ENCODE measurements at regions not wholly inside any gene's neighbourhood (a gene's known extent, or its start where the extent isn't known, plus 50 kb on each side); places are given as distances from the start of the nearest gene placed in this dataset.

DNA sequence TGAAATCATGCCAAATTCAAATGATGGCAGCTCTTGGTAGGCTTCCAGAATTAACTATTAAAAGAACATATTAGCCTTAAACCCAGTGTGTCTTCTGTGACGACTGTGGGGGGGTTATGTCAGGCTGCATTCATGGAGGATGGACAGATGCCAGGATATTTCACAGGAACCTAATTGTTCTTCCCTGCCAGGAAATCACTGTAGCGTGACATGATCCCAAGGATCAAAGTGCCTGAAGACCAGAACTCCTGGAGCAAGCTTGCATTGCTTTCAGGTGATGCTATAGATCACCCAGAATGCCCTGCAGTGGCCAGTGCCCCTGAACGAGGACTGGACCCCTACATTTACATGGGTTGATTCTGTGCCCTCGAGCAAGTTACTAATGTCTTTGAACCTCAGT lies 1093.0 kb upstream of the TENM3 start:
- no peak for DNase-seq (ENCODE audit: extremely low read depth, low read depth, low spot score)

DNA sequence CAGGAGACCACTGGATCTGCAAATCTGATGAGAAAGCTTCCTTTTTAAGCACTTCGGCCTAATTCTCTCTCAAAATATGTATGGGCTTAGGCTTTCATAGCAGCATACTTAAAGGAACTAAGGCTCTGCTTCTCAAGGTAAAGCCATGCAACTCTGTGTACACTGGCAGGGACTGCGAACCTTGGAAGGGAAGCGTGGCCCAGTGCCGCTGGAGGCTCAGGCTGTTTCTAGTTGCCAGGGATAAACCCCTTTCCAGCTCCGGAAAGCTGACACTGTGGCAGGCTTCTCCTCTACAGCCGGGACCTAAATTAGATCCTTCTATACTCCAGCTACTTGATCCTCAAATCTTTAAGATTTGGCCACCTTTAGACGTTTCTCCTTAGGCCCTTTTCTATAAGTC lies 1091.3 kb upstream of the TENM3 start:
- DNase-seq (ENCODE audit: extremely low read depth, low read depth, low spot score) = no peak

DNA sequence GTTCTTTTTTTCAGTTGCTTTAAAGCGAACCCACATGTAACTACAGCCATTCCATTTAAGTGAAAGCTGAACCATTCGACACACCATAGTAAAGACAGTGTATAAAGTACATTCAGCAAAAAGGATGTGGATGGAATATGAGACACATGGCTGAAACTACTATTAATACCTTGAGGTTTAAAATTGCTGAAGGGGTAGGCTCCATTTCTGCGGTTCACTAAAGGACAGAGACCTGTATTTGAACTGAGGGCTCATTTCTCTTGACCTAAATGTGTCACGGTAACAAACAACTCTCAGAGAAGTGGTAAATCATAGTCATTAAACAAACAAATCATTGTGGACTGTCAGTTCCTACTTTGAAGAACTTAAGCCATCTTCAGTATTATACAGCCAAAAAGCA lies 1085.6 kb upstream of the TENM3 start:
- DNase-seq (ENCODE audit: extremely low read depth, low read depth, low spot score) = no peak

DNA sequence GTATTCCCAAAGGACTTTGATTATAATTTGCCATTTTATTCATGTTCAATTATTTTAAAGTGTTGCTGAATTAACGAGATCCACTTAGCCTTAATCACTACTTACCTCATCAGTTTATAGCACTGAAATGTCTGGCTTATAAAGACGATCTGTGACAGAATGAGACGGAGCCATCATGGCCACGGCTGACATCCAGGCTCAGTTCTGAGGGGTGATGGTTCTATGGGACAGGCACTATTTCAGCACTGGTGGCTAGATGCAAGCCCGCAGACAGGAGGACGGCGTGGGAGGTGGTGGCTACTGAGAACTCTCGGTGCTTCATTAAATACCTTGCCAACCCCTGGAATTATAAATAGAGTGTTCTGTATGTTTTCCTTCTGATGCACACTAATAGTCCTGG lies 1084.2 kb upstream of the TENM3 start:
- DNase-seq (ENCODE audit: extremely low read depth, low read depth, low spot score) = no peak

DNA sequence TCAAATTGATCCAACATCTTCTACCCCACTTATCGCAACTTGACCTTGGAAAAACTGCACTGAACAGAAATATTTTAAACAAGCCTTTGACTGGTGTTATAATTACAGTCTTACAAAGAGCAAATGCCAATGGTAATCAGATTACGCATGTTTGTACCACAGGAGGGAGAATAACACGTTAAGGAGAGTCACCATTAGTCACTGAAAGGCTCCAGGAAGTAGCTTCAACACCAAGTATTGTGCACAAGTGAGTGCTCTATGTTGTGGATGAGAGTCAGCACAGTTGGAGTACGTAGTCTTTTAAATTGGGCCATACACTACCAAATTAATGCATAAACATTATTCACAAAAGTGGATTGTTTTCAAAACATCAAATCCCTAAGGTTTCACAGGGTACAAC lies 1081.5 kb upstream of the TENM3 start:
- no peak for DNase-seq (ENCODE audit: extremely low read depth, low read depth, low spot score)

DNA sequence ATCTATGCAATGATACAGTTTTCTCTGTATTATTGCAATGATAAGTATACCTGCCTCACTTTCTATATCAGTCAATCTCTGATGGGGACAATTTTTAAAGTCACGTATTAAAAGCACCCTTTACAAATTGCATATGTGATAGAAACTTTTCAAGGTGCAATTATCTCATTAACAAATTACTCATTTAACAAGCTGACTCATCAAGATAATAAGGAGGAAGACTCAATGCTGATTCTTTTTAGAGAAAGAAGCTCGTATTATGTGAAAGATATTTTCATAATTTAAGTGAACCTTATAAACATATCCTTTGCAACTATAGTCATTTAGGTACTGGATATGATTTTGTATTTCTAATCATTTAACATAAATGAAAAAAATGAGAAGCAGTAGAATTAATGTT lies 1080.9 kb upstream of the TENM3 start:
- DNase-seq (ENCODE audit: extremely low read depth, low read depth, low spot score) = no peak

DNA sequence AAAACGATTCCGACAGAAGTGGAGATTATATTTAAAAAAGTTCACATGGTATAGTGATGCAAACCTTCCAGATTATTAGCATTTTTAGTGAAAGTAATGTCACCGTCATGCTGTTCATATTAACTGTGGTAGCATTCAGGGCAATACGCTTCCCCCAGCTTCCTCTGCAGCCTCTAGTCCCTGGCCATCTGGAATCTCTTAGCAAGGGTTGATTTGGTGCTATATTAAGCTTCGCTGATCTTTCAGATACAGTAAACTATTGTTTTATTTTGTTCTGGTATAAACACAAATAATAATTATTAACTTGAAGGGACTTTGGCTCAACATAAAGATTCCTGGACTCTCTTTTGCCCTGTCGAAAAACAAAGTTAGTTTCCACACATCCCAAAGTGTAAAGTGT lies 1080.5 kb upstream of the TENM3 start:
- no peak for DNase-seq (ENCODE audit: extremely low read depth, low read depth, low spot score)

DNA sequence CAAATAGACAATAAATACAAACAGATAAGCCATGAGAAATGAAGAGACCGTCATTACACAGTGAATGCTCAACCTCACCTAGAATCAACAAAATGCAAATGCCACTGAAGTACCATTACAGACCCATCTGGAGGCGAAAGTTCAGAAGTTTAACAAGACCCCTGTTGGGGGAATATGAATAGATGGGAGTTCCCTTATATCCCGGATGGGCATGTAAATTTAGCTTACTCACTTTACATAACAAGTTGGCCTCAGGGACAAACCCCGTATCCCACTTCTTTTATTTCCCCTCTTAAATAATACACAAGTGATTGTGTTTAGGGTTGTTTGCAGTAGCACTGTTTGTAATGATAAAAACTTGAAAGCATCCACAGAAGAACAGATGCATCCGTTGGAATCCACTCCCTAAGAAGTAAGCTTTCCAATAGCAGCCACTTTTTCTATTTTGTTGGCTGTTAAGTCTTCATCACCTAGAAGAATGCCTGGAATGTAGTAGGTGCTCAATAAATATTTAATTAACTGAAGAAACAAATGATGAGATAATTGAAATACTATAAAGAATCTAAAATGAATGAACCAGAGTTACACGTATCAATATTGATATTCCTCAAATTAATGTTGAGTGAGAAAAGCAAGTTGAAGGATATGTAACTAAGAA lies 1076.3 kb upstream of the TENM3 start:
- no peak for DNase-seq (ENCODE audit: extremely low read depth, low read depth, low spot score)

DNA sequence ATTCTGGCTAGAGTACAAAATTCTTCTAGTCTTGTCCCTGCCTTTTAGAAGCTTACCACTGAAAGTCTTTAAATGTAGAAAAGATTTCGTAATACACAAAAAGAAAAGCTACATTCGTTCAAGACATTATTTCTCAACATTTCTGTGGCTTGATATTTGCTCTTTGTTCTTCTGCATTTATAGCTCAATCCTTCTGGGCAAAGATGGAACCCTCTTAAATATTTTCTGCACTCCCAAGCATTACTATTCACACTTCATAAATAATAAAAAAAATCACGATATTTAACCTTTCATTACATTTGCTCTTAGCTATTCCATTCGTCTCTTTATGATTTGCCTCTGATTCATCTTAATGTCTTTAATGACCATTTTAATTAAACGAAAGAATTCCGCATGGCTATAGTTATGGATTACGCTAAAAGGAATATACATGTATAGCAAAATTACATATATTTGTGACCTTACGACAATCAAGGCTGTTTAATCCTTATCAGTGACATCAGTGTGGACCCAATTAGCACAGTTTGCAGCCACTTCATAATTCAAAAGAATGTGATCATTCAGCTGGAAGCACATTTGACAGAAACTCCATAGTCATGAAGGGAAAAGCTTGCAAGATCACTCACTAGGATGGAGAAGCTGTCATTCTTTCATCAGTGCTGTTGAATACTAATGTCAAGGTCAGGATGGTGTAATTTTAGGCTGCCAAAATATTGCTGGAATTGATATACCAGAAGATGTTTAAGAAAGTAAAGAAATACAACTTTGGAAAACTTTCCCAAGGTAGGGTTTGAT lies 1075.0 kb upstream of the TENM3 start:
- no peak for DNase-seq (ENCODE audit: extremely low read depth, low read depth, low spot score)

DNA sequence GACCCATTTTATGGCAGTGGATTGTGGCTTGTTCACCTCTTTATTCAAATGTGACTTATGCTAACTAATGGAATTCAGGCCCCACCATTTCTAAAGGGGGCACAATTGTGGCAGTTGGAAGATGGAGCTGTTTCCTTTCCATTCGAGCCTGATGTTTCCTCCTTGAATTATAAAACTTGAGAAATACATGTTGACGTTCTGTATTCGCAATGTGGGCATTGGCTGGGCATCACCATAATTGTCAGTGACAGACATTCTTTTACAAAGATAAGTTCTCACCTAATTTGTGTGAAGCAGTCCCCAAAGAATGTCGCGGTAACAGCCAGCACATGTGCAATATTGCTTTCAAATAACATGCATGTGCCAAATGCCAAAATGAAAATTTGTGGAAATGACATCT lies 1070.2 kb upstream of the TENM3 start:
- DNase-seq (ENCODE audit: extremely low read depth, low read depth, low spot score) = no peak

DNA sequence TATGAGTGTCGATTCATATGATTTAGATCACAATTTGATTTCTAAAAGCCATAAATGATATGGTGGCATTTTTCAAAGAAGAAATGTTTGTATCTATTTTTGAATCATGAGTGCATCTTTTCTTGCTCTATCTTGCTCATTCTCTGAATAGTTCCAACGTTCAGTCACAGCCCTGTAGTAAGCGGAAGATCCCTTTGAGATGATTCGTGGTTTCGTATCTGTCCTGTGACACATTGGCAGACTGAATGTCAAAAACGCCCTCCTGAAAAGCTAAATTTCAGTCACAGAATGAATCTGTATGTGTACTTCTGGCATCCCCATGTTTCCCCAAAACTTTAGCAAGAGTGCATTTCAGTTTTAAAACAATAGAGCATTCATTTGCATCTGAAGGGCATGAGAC lies 1066.9 kb upstream of the TENM3 start:
- no peak for DNase-seq (ENCODE audit: extremely low read depth, low read depth, low spot score)

DNA sequence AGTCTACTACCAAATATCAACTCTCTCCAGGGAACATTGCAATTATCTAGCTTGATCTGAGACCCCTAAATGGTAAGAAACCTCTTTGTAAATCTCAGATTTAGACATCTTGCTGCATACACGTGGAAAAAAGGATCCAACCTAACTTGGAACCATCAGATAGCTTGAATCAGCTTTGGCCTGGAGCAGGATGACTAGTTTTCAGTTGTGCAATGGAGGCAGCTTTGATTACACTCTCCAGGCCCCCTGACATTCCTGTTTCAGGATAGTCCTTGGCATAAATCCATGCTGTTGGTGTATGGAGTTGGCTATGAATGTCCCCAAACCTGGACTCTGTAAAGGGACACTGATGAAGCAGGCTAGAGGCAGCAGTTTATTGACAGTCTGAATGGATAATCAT lies 1061.9 kb upstream of the TENM3 start:
- no peak for DNase-seq (ENCODE audit: extremely low read depth, low read depth, low spot score)

DNA sequence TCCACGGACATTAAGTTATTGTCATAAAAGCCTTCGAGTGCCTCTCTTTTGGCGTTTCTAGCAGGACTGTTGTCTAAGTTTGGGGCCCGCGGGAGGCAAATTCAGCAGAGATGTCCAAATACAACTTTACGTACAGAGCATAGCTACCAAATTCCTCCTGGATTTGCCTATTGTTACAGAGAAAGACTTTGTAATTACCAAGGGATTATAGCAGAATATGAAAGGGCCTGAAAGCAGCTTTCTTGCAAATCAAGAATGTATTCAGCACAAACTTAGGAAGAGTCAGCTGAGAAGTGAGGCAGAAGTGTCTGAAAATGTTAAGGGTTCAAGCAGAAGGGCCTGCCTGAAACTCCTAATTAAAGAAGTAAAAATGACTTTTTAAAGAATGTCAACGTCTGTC lies 1053.5 kb upstream of the TENM3 start:
- DNase-seq (ENCODE audit: extremely low read depth, low read depth, low spot score) = no peak

DNA sequence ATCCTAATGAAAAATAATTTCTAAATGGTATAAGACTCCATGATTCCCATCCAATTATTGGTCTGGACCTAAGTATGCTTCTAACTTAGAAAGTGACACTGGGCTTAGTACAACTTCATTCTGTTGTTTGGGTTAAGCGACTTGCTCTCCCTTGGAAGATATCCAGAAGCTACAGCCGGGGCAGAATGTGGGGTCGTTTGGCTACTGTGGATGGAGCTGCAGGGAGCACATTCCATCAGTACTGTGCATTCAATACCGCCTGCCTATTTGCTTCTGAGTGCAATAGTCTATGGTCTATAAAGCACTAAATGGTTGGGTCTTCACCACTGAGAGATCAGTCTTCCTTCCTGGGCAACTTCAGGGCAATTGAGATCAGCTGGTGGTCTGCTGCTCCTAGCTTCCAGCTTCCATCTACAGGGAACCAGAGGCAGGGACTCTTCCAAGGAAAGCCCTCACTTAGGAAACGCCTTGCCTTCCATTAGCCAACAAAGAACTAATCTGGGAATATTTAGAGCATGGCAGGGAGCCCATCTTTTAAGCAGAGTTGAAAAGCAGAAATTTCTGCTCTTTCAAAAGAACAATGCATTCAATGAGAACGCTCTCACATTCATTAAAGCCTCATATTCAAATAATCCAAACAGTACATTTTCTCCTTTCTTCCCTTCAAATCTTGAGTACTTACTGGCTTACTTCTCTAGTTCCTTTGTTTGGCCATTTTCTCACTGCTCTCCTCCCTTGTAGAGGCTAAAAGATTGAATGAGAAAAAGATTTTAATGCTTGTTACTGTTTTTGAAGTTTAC lies 1049.9 kb upstream of the TENM3 start:
- DNase-seq (ENCODE audit: extremely low read depth, low read depth, low spot score) = no peak

DNA sequence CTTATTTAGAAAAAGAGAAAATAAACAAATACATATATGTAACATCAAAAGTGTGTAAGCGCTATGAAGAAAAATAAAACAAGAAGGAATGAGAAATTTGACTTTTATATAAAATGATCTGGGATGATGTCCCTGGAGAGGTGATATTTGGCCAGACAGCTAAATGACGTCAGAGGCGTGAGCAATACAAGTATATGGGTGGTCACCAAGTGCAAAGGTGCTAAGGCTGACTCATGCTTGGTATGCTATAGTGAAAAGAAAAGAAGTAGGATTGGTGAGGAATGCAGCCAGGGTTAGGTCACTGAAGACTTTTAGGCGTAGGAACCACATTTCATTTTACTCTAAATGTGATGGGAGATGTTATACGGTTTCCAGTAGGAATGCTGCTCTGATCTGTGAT lies 1049.1 kb upstream of the TENM3 start:
- no peak for DNase-seq (ENCODE audit: extremely low read depth, low read depth, low spot score)

DNA sequence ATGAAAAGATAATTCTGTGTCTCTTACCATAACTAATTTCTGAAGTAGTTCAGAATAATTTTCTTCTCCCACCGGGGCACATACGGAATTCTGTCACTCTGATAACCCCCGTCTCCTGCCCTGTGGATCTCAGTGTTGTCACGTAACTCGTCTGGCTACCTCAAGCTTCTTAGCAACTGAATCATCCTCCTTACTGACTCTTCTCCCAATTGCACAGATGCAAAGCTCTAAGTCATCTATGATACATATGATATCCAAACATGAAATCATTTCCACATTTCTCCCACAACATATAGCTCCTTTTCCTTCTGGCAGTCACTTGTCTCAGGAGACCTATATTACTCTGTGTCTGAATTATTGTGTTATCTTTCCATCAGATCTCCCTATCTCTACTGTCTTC lies 1043.1 kb upstream of the TENM3 start:
- no peak for DNase-seq (ENCODE audit: extremely low read depth, low read depth, low spot score)

DNA sequence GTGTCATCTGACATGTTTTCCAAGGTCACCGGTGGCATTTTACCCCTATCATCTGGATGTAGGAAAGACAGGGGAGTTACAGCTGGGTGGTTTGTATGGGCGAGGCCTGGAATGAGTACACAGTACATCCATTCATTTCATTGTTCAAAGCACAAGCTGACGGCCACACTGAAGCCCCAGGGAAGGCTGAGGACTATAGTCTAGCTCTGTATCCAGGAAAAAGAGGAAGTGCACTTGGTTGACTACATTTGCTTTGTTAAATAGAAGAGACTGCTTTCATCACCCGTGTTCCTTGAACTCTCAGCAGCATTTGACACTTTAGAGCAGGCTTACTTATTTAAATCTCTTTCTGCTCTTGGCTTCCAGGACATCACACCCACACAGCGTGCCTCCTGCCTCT lies 1041.0 kb upstream of the TENM3 start:
- DNase-seq (ENCODE audit: extremely low read depth, low read depth, low spot score) = no peak

DNA sequence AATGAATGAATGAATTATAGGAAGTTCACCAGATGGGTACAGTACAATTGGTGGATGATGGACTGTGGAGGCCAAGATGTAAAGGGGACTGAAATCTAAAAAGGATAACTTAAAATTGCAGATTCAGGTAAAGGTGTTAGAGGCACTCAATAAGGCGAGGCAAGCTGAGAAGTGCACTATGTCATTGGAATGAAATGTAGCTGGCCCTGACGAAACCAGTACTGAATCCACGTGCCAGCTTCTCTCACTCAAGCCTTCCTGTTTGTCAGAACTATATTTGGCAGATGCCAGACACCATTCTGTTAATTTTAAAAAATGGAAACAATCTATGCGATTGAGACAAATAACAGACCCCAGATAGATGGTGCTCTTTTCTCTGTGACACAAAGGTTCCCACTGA lies 1039.1 kb upstream of the TENM3 start:
- DNase-seq (ENCODE audit: extremely low read depth, low read depth, low spot score) = no peak

DNA sequence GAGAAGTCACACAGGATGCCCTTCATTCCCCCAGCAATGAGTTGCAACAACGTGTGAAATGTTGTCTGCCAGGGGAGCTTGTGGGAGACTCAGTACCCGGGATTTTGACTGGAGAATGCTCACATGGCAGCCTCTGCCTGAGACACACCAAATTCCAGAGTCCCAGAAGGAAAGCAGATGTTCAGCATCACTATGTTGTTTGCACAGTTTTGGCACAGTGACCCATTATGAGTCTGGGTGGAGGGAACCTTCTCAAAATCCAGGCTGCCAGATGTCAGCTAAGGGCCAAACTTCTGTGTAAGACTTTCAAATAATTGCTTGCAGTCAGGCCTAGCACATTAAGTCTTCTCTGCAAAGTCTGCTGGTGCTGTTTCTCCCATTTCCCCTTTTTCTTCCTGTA lies 1029.7 kb upstream of the TENM3 start:
- no peak for DNase-seq (ENCODE audit: extremely low read depth, low read depth, low spot score)

DNA sequence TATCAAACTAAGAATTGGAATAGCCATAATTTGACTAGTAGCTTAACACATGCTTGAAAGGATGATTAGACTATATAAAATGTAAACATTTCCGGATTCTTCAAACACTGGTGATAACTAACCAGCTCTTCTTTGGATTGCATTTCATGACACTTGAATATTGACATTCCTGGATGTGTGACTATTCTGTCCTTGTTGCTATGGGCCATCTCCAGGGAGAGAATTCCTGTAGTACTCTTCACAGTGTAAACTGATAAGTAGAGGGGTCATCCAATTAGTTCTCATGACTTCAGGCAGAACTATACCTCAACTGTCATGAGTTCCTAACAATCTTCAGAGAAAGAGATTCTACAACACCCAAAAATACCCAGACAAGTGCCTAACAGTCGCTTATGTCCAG lies 1026.7 kb upstream of the TENM3 start:
- DNase-seq (ENCODE audit: extremely low read depth, low read depth, low spot score) = no peak

DNA sequence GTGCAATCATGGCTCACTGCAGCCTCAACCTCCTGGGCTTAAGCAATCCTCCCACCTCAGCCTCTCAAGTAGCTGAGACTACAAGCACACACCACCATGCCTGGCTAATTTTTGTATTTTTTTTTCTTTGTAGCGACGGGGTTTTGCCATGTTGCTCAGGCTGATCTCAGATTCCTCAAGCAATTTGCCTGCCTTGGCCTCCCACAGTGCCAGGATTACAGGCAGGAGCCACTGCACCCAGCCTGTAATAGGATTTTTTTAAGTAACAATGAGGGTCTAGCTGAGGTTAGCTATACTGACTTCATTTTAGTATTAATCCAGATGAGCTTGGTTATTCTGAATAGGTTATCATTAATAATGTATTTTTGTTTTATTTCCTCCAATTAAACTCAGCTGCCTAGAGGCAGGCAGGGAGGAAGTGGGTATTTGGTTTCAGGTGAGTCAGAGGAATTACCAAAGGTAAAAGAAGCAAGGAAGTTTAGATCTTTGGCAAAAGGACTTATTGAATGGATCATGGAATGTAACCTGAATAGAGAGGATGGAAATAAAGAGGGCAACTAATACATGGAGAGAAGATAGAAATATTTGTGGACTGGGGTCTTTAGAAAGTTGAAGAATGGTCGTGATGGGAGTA lies 1023.3 kb upstream of the TENM3 start:
- DNase-seq (ENCODE audit: extremely low read depth, low read depth, low spot score) = no peak
